AG04449 (cell line): ENCODE measurements at regions not wholly inside any gene's neighbourhood (a gene's known extent, or its start where the extent isn't known, plus 50 kb on each side); places are given as distances from the start of the nearest gene placed in this dataset.

ENCODE experiments used
- CTCF ChIA-PET: fragments of 350-600 bp; formaldehyde crosslinking; extraction: SDS; loops from one replicate; lab custom pipeline; 2021; ENCODE audit warnings: antibody characterized with exemption; lab: Yijun Ruan, JAX
- POLR2A ChIA-PET: fragments of 400-600, 350-600 bp; formaldehyde crosslinking; extraction: SDS; loops from one replicate; lab custom pipeline; 2020; ENCODE audit warnings: antibody characterized with exemption, inconsistent platforms; lab: Yijun Ruan, JAX
- DNase-seq: peaks from one replicate; pipeline ENCODE4 v3.0.0-alpha.2; 2010; ENCODE audit warnings: low read depth, low spot score
- H3K4me3 ChIP-seq: 2 replicates; pipeline ENCODE4 v1.5.1; 2011; ENCODE audit warnings: low read depth, mild to moderate bottlenecking, control low read depth, low read length
- CTCF ChIP-seq: IDR thresholded peaks from one replicate; pipeline ENCODE4 v1.5.1; 2011; ENCODE audit warnings: mild to moderate bottlenecking, moderate library complexity, low read length, control low read depth, inconsistent platforms; ENCODE audit not compliant: insufficient read depth; ENCODE audit errors: missing control alignments

- TF ChIP-seq CTCF: no peak
- ChIA-PET POLR2A (no interaction called here), CTCF (interaction anchor here (0.9 to 11.9 kb wide), 9 partner anchors 9 to 208 kb away, joined by 3 to 438 read pairs (median 9); no protein-coding TSS in a partner anchor)
These were observed 125.3 kb upstream of the C1QTNF9B start for GRCh38 chr13:24022568-24022967.

DNA sequence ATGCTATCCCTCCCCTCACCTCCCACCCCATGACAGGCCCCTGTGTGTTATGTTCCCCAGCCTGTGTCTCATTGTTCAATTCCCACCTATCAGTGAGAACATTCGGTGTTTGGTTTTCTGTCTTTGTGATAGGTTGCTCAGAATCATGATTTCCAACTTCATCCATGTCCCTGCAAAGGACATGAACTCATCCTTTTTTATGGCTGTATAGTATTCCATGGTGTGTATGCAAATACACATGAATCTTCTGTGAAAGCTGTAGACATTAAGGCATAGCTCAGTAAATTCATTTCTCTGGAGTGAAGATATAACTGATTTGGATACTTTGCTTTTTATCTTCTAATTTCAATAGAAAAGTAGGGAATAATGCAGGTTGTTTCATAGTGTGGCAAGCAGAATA lies 125.8 kb upstream of the C1QTNF9B start:
- DNase-seq: no peak
- ChIA-PET CTCF (interaction anchor here (0.9 to 11.9 kb wide), 9 partner anchors 8 to 207 kb away, joined by 3 to 438 read pairs (median 9); no protein-coding TSS in a partner anchor), POLR2A (no interaction called here)
- no peak overlapping the region for H3K4me3 ChIP-seq
- TF ChIP-seq CTCF: no peak

More at GRCh38 chr13:24022568-24022967, 125.3 kb upstream of the C1QTNF9B start:
- H3K4me3 ChIP-seq: no peak overlapping the region
- DNase-seq: no peak

DNA sequence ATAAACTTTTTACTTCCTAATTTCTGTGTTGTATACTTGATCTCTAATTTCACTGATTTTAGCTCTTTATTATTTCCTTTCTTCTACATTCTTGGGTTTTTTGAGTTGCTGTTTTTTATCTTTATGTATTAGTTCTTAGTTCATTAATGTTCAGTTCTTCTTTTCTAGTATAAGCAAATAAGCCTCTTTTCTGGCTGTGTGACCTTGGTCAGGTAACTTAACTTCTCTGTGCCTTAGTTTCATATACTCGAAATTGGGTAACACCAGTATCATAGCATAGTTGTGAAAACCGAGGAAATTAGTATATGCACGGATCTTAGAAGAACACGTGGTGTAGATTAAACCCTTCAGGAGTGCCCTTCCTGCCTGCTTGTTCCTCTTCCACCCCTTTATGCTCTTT lies 130.2 kb upstream of the C1QTNF9B start:
- CTCF ChIA-PET: interaction anchor here (2.1 to 5.2 kb wide), 4 partner anchors 7 to 201 kb away, joined by 6 to 40 read pairs (median 14); no protein-coding TSS in a partner anchor
- no peak for TF ChIP-seq CTCF
- POLR2A ChIA-PET: interaction anchor here (0.6 kb wide), 1 partner anchor 67 kb away, joined by 3 read pairs; no protein-coding TSS in a partner anchor
- H3K4me3 ChIP-seq: no peak overlapping the region
- DNase-seq: no peak

- POLR2A ChIA-PET: no interaction called here
- CTCF ChIA-PET: interaction anchor here (1.0 to 5.2 kb wide), 5 partner anchors 9 to 199 kb away, joined by 3 to 40 read pairs (median 8); no protein-coding TSS in a partner anchor
- no peak overlapping the region for H3K4me3 ChIP-seq
These were observed 128.3 kb upstream of the SPATA13 start for GRCh38 chr13:24032252-24032651.

DNA sequence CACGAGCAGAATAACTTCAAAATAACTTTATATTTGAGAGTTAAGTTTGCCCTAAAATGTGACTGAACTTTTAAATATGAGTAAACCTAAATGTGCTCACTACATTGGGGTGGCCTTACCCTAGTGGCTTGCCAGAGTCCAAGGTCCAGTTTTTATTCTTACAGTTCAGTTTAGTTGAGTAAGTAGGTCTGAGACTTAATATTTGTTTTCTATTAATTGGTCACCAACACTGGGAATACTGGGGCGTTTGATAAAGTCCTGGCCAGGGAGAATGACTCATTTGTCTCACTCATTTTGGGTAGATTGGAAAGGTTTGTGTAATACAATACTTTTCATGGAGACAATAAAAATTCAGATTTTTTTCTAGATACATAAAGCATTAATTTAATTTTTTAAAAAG lies 127.8 kb upstream of the SPATA13 start:
- POLR2A ChIA-PET: no interaction called here
- no peak for DNase-seq
- CTCF ChIA-PET: interaction anchor here (1.6 to 5.2 kb wide), 2 partner anchors 12 to 192 kb away, joined by 4 to 40 read pairs; no protein-coding TSS in a partner anchor
- H3K4me3 ChIP-seq: no peak overlapping the region
- TF ChIP-seq CTCF: no peak

More at GRCh38 chr13:24032252-24032651, 128.3 kb upstream of the SPATA13 start:
- DNase-seq: peak; percentile 72
- no peak for TF ChIP-seq CTCF

DNA sequence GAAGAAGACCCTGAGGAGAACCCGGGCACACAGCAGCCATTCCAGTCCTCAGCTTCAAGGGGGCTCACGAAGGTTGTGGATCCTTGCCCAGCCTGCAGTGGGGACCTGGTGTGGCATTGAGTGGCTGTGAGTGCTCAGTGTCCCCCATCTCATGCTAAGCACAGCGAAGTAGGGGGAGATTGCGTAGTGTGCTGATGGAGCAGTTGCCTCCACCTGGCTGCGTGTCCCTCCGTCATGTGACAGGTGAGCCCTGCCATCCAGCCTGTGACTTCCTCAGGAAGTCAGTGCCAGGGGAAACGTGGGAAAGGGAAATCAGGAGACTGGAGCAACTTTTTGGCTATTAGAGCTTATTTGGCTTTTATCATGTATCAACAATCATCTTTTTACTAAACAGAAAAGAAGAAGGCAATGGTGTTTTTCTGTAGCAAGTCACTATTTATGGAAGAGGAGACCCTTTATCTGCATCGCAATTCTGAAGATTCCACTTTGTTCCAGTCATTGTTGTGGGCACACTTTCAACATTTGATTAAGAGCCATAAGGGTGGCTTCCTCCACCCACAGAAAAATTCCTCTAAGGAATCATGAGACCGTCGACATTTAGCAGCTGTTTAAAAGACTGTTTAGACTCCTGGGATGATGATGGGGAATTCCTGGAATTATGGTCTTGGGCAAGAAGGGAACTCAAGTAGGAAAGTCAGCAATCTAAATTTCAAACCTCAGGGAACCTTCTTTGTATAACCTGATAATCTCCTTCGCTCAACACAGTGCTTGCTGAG lies 126.8 kb upstream of the SPATA13 start:
- ChIA-PET CTCF (interaction anchor here (0.5 to 5.1 kb wide), 8 partner anchors 9 to 195 kb away, joined by 3 to 26 read pairs (median 7); no protein-coding TSS in a partner anchor), POLR2A (interaction anchor here (1.0 kb wide), 1 partner anchor 186 kb away, joined by 4 read pairs; no protein-coding TSS in a partner anchor)
- peak; percentile 72 for DNase-seq
- no peak for TF ChIP-seq CTCF
- H3K4me3 ChIP-seq: no peak overlapping the region
